Trophoblast cell (in vitro differentiated cells and primary cell): ENCODE measurements at regions not wholly inside any gene's neighbourhood (a gene's known extent, or its start where the extent isn't known, plus 50 kb on each side); places are given as distances from the start of the nearest gene placed in this dataset.

ENCODE experiments used
- DNase-seq, 2 donors: peaks; one replicate each; pipeline ENCODE4 v3.0.0-alpha.2; 2016
- H2AFZ ChIP-seq: 2 replicates; pipeline ENCODE4 v1.6.1; 2013; ENCODE audit warnings: low read length, moderate library complexity, mild to moderate bottlenecking; ENCODE audit not compliant: insufficient read depth, poor library complexity
- H2AK5ac ChIP-seq: 2 replicates; pipeline ENCODE4 v1.6.1; 2013; ENCODE audit warnings: mild to moderate bottlenecking, low read length
- H2BK120ac ChIP-seq: 2 replicates; pipeline ENCODE4 v1.6.1; 2013; ENCODE audit warnings: low read length, mild to moderate bottlenecking, moderate library complexity; ENCODE audit not compliant: insufficient read depth, poor library complexity
- H2BK12ac ChIP-seq: 2 replicates; pipeline ENCODE4 v1.6.1; 2013; ENCODE audit warnings: mild to moderate bottlenecking, low read length, moderate library complexity
- H2BK5ac ChIP-seq: 2 replicates; pipeline ENCODE4 v1.6.1; 2013; ENCODE audit warnings: low read length, low read depth, moderate library complexity, mild to moderate bottlenecking; ENCODE audit not compliant: poor library complexity
- H3K14ac ChIP-seq: 2 replicates; pipeline ENCODE4 v1.6.1; 2013; ENCODE audit warnings: mild to moderate bottlenecking, low read length
- H3K18ac ChIP-seq: 2 replicates; pipeline ENCODE4 v1.6.1; 2013; ENCODE audit warnings: mild to moderate bottlenecking, low read length
- H3K23ac ChIP-seq: 2 replicates; pipeline ENCODE4 v1.6.1; 2013; ENCODE audit warnings: low read length
- H3K27ac ChIP-seq: 2 replicates; pipeline ENCODE4 v1.5.1; 2013; ENCODE audit warnings: low read depth, mild to moderate bottlenecking, inconsistent platforms, low read length, moderate library complexity
- H3K27me3 ChIP-seq: 2 replicates; pipeline ENCODE4 v1.6.1; 2013; ENCODE audit warnings: inconsistent platforms, mild to moderate bottlenecking, low read length, moderate library complexity; ENCODE audit not compliant: insufficient read depth
- H3K36me3 ChIP-seq, 2 experiments: 1 replicate in 1 of 2; 2 replicates in 1 of 2; pipeline ENCODE4 v1.6.1; 2013; ENCODE audit warnings: low read length in 2 of 2, mild to moderate bottlenecking in 2 of 2, moderate library complexity in 1 of 2; ENCODE audit not compliant: insufficient read depth in 2 of 2, control insufficient read depth in 1 of 2
- H3K4ac ChIP-seq: 2 replicates; pipeline ENCODE4 v1.6.1; 2013; ENCODE audit warnings: low read depth, mild to moderate bottlenecking, low read length, moderate library complexity
- H3K4me1 ChIP-seq, 2 experiments: 1 replicate in 1 of 2; 2 replicates in 1 of 2; pipeline ENCODE4 v1.6.1; 2013; ENCODE audit warnings: low read length in 2 of 2, mild to moderate bottlenecking in 2 of 2, moderate library complexity in 1 of 2; ENCODE audit not compliant: insufficient read depth in 2 of 2, control insufficient read depth in 1 of 2
- H3K4me2 ChIP-seq: 2 replicates; pipeline ENCODE4 v1.6.1; 2013; ENCODE audit warnings: inconsistent platforms, mild to moderate bottlenecking, low read length, moderate library complexity
- H3K4me3 ChIP-seq: 2 replicates; pipeline ENCODE4 v1.5.1; 2013; ENCODE audit warnings: mild to moderate bottlenecking, low read depth, low read length, inconsistent platforms
- H3K79me1 ChIP-seq: one replicate; pipeline ENCODE4 v1.6.1; 2013; ENCODE audit warnings: low read length
- H3K79me2 ChIP-seq: 2 replicates; pipeline ENCODE4 v1.6.1; 2013; ENCODE audit warnings: low read length, mild to moderate bottlenecking; ENCODE audit not compliant: control insufficient read depth, insufficient read depth, poor library complexity
- H3K9ac ChIP-seq: 2 replicates; pipeline ENCODE4 v1.6.1; 2013; ENCODE audit warnings: mild to moderate bottlenecking, low read length
- H3K9me3 ChIP-seq: 2 replicates; pipeline ENCODE4 v1.6.1; 2013; ENCODE audit warnings: low read depth, mild to moderate bottlenecking, control low read depth, inconsistent platforms, low read length; ENCODE audit not compliant: insufficient read depth
- H4K12ac ChIP-seq: 2 replicates; pipeline ENCODE4 v1.6.1; 2013; ENCODE audit warnings: low read depth, mild to moderate bottlenecking, low read length, moderate library complexity
- H4K8ac ChIP-seq: 2 replicates; pipeline ENCODE4 v1.6.1; 2013; ENCODE audit warnings: low read depth, mild to moderate bottlenecking, low read length, moderate library complexity
- H4K91ac ChIP-seq: one replicate; pipeline ENCODE4 v1.6.1; 2013; ENCODE audit warnings: low read depth, mild to moderate bottlenecking, low read length, moderate library complexity
- WGBS: extraction: QIAGEN DNeasy Blood & Tissue Kit; methylation state at CpG from one replicate; pipeline ENCODE4 v1.1.7; 2013; ENCODE audit warnings: missing lambda C conversion rate; ENCODE audit not compliant: insufficient read length, insufficient coverage; ENCODE audit errors: extremely low coverage; 5-methylcytosine and 5-hydroxymethylcytosine counted together

DNA sequence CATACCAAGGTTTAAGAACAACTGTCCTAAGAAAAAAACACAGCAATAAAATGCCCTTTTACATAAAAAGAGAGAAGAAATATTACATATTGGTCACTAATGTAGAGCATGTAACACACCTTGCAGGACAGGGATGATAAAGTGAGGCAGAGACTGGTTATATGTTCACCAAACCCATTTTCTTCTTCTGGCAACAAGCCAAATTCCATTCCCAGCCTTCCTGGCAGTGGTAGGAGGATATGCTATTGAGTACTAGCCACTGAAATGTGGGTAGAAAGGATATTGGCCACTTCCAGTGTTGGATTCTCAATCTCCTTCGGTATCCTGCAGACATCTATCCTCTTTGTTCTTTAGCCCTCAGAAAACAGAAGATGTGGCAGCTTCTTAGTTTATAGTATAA is 105.2 kb upstream of the SHISA6 start:
- H4K8ac ChIP-seq = no peak overlapping the region
- no peaks in the 10 kb centered on the region for H3K79me2 ChIP-seq
- no peaks in the 10 kb centered on the region for H3K9me3 ChIP-seq
- no peak overlapping the region for H3K4me2 ChIP-seq
- H3K18ac ChIP-seq = no peak overlapping the region
- no peak overlapping the region for H2AK5ac ChIP-seq
- DNase-seq = no peak
- H4K91ac ChIP-seq = no peak overlapping the region
- no peak overlapping the region for H4K12ac ChIP-seq
- H3K27ac ChIP-seq = no peak overlapping the region
- H2BK5ac ChIP-seq = no peak overlapping the region
- no peak overlapping the region for H3K9ac ChIP-seq
- H2BK120ac ChIP-seq = no peak overlapping the region
- H3K27me3 ChIP-seq = no peaks in the 10 kb centered on the region
- H3K4me1 ChIP-seq = no peaks in the 10 kb centered on the region
- H3K36me3 ChIP-seq = no peaks in the 10 kb centered on the region
- no peak overlapping the region for H3K4me3 ChIP-seq
- no peak overlapping the region for H2AFZ ChIP-seq
- WGBS = no CpG with 5 or more reads among the region's 1 CpG
- no peak overlapping the region for H2BK12ac ChIP-seq
- H3K79me1 ChIP-seq = no peaks in the 10 kb centered on the region
- H3K4ac ChIP-seq = no peak overlapping the region
- no peak overlapping the region for H3K23ac ChIP-seq
- H3K14ac ChIP-seq = no peak overlapping the region

DNA sequence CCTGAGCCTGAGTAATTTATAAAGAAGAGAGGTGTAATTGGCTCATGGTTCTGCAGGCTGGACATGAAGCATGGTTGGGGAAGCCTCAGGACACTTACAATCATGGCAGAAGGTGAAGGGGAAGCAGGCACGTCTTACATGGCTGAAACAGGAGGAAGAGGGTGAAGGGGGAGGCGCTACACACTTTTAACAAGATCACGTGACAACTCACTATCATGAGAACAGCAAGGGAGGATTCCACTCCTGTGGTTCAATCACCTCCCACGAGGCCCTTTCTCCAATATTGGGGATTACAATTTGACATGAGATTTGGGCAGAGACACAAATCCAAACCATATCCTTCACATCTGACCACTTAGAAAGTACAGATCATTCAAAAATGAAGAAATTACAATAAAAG is 110.6 kb upstream of the SHISA6 start:
- no peak overlapping the region for H3K9ac ChIP-seq
- H2AFZ ChIP-seq = no peak overlapping the region
- no peaks in the 10 kb centered on the region for H3K79me1 ChIP-seq
- H3K4me2 ChIP-seq = no peak overlapping the region
- H3K18ac ChIP-seq = no peak overlapping the region
- no peak overlapping the region for H2BK12ac ChIP-seq
- H3K4me1 ChIP-seq = no peaks in the 10 kb centered on the region
- H4K8ac ChIP-seq = no peak overlapping the region
- DNase-seq = no peak
- H3K27ac ChIP-seq = no peak overlapping the region
- WGBS = no CpG with 5 or more reads among the region's 4 CpGs
- H3K23ac ChIP-seq = no peak overlapping the region
- no peaks in the 10 kb centered on the region for H3K79me2 ChIP-seq
- H3K9me3 ChIP-seq = no peaks in the 10 kb centered on the region
- H3K4ac ChIP-seq = no peak overlapping the region
- no peaks in the 10 kb centered on the region for H3K27me3 ChIP-seq
- H3K36me3 ChIP-seq = no peaks in the 10 kb centered on the region
- no peak overlapping the region for H2BK5ac ChIP-seq
- no peak overlapping the region for H4K12ac ChIP-seq
- H3K14ac ChIP-seq = no peak overlapping the region
- no peak overlapping the region for H3K4me3 ChIP-seq
- H4K91ac ChIP-seq = no peak overlapping the region
- H2AK5ac ChIP-seq = no peak overlapping the region
- H2BK120ac ChIP-seq = no peak overlapping the region

DNA sequence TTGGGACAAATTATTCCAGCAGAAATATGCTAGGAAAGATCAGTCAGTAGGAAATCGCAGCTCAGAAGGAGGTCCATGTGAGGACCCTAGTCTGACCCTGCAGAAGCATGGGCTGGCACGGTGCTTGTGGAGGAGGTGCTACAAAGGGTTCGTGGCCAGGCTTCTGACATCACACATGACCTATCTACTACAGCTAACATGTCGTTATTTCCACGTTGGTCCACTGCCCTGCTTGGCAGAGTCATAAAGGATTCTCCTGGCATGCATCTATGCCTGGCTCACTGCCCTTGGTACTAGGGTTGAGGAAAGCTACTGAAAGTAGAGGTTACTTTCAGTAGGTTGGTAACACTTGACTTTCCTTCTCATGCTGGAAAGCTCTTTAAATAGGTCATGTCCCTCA is 118.1 kb upstream of the SHISA6 start:
- H2BK5ac ChIP-seq = no peak overlapping the region
- no peaks in the 10 kb centered on the region for H3K79me2 ChIP-seq
- H3K36me3 ChIP-seq = no peaks in the 10 kb centered on the region
- H2AK5ac ChIP-seq = no peak overlapping the region
- H4K12ac ChIP-seq = no peak overlapping the region
- WGBS = no CpG with 5 or more reads among the region's 5 CpGs
- H3K23ac ChIP-seq = no peak overlapping the region
- no peak overlapping the region for H2BK120ac ChIP-seq
- no peak overlapping the region for H4K8ac ChIP-seq
- H4K91ac ChIP-seq = no peak overlapping the region
- H3K4me2 ChIP-seq = no peak overlapping the region
- H3K18ac ChIP-seq = no peak overlapping the region
- H3K14ac ChIP-seq = no peak overlapping the region
- H2BK12ac ChIP-seq = no peak overlapping the region
- DNase-seq = no peak
- H3K27ac ChIP-seq = no peak overlapping the region
- H3K79me1 ChIP-seq = no peaks in the 10 kb centered on the region
- no peaks in the 10 kb centered on the region for H3K27me3 ChIP-seq
- H2AFZ ChIP-seq = no peak overlapping the region
- no peaks in the 10 kb centered on the region for H3K4me1 ChIP-seq
- H3K4ac ChIP-seq = no peak overlapping the region
- H3K9me3 ChIP-seq = no peaks in the 10 kb centered on the region
- H3K4me3 ChIP-seq = no peak overlapping the region
- H3K9ac ChIP-seq = no peak overlapping the region

DNA sequence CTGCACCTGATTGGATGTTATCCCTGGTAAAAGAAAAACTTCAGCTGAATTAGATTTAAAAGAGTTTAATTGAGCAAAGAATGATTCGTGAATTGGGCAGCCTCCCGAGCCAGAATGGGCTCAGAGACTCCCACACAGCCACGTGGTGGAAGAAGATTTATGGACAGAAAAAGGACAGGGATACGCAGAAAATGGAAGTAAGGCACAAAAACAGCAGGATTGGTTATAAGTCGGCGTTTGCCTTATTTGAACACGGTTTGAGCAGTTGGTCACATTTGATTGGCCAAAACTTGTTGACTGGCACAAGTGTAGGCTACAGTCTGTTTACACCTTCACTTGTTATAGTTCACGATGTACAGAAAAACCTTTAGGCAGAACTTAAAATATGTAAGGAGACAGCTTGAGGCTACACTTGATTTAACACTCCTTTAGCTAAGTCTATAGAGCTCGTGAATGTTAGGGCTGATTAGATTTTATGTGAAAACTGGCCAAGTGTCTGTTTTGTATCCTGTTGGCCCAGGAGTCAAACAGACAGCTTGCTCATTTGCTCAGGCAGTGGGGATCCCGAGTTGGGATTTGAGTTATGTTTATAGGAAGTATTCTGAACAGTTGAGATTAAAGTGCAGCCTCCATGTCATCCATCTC is 119.5 kb upstream of the SHISA6 start:
- WGBS = no CpG with 5 or more reads among the region's 10 CpGs
- H4K8ac ChIP-seq = no peak overlapping the region
- H3K36me3 ChIP-seq = no peaks in the 10 kb centered on the region
- no peak overlapping the region for H2AFZ ChIP-seq
- H2BK5ac ChIP-seq = no peak overlapping the region
- H2AK5ac ChIP-seq = no peak overlapping the region
- no peak for DNase-seq
- H4K91ac ChIP-seq = no peak overlapping the region
- no peak overlapping the region for H3K4ac ChIP-seq
- no peaks in the 10 kb centered on the region for H3K4me1 ChIP-seq
- no peak overlapping the region for H3K18ac ChIP-seq
- H3K27ac ChIP-seq = no peak overlapping the region
- no peak overlapping the region for H3K4me2 ChIP-seq
- H3K23ac ChIP-seq = no peak overlapping the region
- no peak overlapping the region for H3K14ac ChIP-seq
- H2BK120ac ChIP-seq = no peak overlapping the region
- H3K4me3 ChIP-seq = no peak overlapping the region
- no peaks in the 10 kb centered on the region for H3K9me3 ChIP-seq
- H3K9ac ChIP-seq = no peak overlapping the region
- no peaks in the 10 kb centered on the region for H3K79me2 ChIP-seq
- H4K12ac ChIP-seq = no peak overlapping the region
- no peaks in the 10 kb centered on the region for H3K79me1 ChIP-seq
- no peak overlapping the region for H2BK12ac ChIP-seq
- H3K27me3 ChIP-seq = no peaks in the 10 kb centered on the region
